ENCODE measurements at regions not wholly inside any gene's neighbourhood (a gene's known extent, or its start where the extent isn't known, plus 50 kb on each side); places are given as distances from the start of the nearest gene placed in this dataset.

DNA sequence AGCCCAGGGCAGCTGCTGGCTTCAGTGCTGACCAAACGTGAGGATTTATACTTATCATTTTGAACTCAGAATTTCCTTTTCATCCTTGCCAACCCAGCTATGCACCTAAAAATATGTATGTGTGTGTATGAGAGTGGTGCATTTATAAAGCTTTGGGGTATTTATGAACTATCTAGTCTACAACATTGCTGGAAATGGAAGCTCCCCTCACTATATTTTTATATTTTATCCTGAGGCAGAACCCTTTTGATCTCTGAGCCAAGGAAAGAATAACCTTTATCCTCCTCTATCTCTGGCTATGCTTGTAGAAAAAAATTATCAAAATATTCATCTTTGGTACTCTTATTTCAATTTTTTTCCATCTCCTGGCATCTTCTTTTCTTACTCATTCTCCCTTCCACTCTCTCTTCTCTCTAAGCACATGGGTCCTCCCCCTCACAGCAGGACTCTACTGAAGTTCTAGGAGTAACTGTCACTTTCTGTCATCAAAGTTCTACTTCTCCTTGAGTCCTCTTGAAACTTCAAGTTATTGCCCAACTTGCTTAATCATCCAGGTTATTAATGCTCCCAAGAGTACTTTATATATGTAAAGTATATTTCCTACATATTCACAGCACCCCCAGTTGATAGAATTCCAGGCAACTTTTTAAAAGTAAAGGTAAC is 190.9 kb downstream of the HINT1 start:
- Histone ChIP-seq H3K4me2 (ENCODE audit: insufficient read depth in 1 of 2, low read depth in 2 of 2, low read length in 2 of 2) (no peak overlapping the region), H4K91ac (replicated peaks; ENCODE audit: insufficient read length, low read length) (no peak overlapping the region), H3K14ac (ENCODE audit: insufficient read length) (no peak overlapping the region), H4K8ac (ENCODE audit: extremely low read depth, insufficient read depth, low read length) (no peak overlapping the region), H2AFZ (ENCODE audit: low read length) (no peak overlapping the region), H2BK12ac (ENCODE audit: low read depth, low read length) (no peak overlapping the region), H3K9ac (replicated peaks in 1 of 4; ENCODE audit: extremely low read depth in 1 of 4, low read depth in 3 of 4, low read length in 3 of 4) (no peak overlapping the region), H3K4me3 (ENCODE audit: extremely low read depth in 1 of 4, insufficient read depth in 2 of 4, low read depth in 3 of 4, low read length in 4 of 4) (no peak overlapping the region), H2AK5ac (ENCODE audit: low read depth, low read length) (no peak overlapping the region), H4K5ac (ENCODE audit: insufficient read length, low read depth, low read length) (no peak overlapping the region), H3K9me3 (ENCODE audit: insufficient read depth in 2 of 2, low read depth in 1 of 2, low read length in 1 of 2) (no peaks in the 10 kb centered on the region), H2BK20ac (ENCODE audit: low read length) (no peak overlapping the region), H3K56ac (replicated peaks; ENCODE audit: insufficient read length, low read depth, low read length) (no peak overlapping the region), H3K23me2 (ENCODE audit: low read depth, low read length) (no peaks in the 10 kb centered on the region), H3K79me2 (ENCODE audit: control insufficient read depth in 1 of 2, insufficient read depth in 2 of 2, low read length in 2 of 2) (no peaks in the 10 kb centered on the region), H2BK5ac (ENCODE audit: low read depth, low read length) (no peak overlapping the region), H4K20me1 (replicated peaks in 1 of 2; ENCODE audit: control insufficient read depth in 1 of 2, insufficient read depth in 2 of 2, low read length in 2 of 2) (no peaks in the 10 kb centered on the region), H3K36me3 (ENCODE audit: control insufficient read depth in 2 of 4, insufficient read depth in 4 of 4, low read length in 3 of 4) (no peaks in the 10 kb centered on the region; a peak in 1 of 8 replicates), H3K79me1 (ENCODE audit: low read depth, low read length) (no peaks in the 10 kb centered on the region), H3K4ac (replicated peaks; ENCODE audit: insufficient read length, low read depth, low read length) (no peak overlapping the region), H2BK15ac (ENCODE audit: low read length) (no peak overlapping the region), H3K27me3 (replicated peaks in 1 of 4; ENCODE audit: control insufficient read depth in 3 of 4, extremely low read depth in 1 of 4, insufficient read depth in 3 of 4, low read length in 3 of 4) (no peaks in the 10 kb centered on the region), H3K23ac (ENCODE audit: insufficient read length) (no peak overlapping the region), H3K4me1 (replicated peaks in 1 of 4; ENCODE audit: control insufficient read depth in 3 of 4, insufficient read depth in 4 of 4, low read length in 3 of 4) (peaks cover 0 to 2% (median 0%) of the 10 kb centered on the region in 4 experiments; a peak in 2 of 7 replicates), H3K18ac (ENCODE audit: extremely low read depth, low read length) (no peak overlapping the region), H2BK120ac (replicated peaks; ENCODE audit: low read depth, low read length) (no peak overlapping the region), H3K27ac (ENCODE audit: low read depth, low read length) (no peak overlapping the region)
- no peak for FAIRE-seq
- TF ChIP-seq KDM5A (IDR thresholded peaks at IDR 0.05; ENCODE audit: low read length): no peak
- TF ChIP-seq ATF2 (IDR thresholded peaks at IDR 0.05; ENCODE audit: low read length): no peak
- no peak for TF ChIP-seq SAP30 (IDR thresholded peaks at IDR 0.05; ENCODE audit: insufficient read depth, insufficient replicate concordance, low read length)
- TF ChIP-seq EZH2 (IDR thresholded peaks at IDR 0.05; ENCODE audit: low read depth, low read length, severe bottlenecking): no peak
- 90% methylated on average over 1 of the region's 1 CpG; no CpG with 5 or more reads in 1 of the 2 experiments for WGBS, 2 experiments (ENCODE audit: extremely low coverage in 1 of 2, insufficient coverage in 1 of 2, insufficient read length in 1 of 2, insufficient replicate concordance in 2 of 2, low coverage in 1 of 2, low lambda C conversion rate in 2 of 2, missing lambda C conversion rate in 1 of 2)
- ChIA-PET POLR2A (ENCODE audit: partially characterized antibody) (no interaction called here), CTCF (ENCODE audit: partially characterized antibody) (no interaction called here)
- no peak for DNase-seq (ENCODE audit: low read depth in 1 of 2, low spot score in 2 of 2)

All from H1 (cell line).